ENCODE measurements at regions not wholly inside any gene's neighbourhood (a gene's known extent, or its start where the extent isn't known, plus 50 kb on each side); places are given as distances from the start of the nearest gene placed in this dataset.

DNA sequence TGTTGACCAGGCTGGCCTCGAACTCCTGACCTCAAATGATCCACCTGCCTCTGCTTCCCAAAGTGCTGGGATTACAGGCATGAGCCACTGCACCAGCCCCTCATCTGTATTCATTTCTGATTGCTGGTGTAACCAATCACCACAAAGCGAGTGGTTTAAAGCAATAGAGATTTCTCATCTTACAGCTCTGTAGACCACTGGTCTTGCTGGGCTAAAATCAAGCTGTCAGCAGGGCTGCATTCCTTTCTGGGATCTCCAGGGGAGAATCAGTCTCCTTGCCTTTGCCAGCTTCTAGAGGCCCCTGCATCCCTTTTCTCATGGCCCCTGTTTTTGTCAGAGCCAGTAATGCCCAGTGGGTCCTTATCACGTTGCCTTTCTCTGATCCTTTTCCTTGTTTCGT is 49.9 kb upstream of the PMEPA1 start:
- TF ChIP-seq SIN3A (IDR thresholded peaks at IDR 0.05; ENCODE audit: borderline replicate concordance, insufficient read depth, low read length) (no peak), POLR2AphosphoS5 (IDR thresholded peaks at IDR 0.05; ENCODE audit: low read depth, low read length) (no peak)
